ENCODE measurements at regions not wholly inside any gene's neighbourhood (a gene's known extent, or its start where the extent isn't known, plus 50 kb on each side); places are given as distances from the start of the nearest gene placed in this dataset.

- no peak for DNase-seq (ENCODE audit: low spot score)
These were observed 275.3 kb downstream of the HRH4 start for GRCh38 chr18:24735624-24736231.

GRCh38 chr18:24736662-24737330 is 276.4 kb downstream of the HRH4 start:
- no peak for DNase-seq (ENCODE audit: low spot score)

DNA sequence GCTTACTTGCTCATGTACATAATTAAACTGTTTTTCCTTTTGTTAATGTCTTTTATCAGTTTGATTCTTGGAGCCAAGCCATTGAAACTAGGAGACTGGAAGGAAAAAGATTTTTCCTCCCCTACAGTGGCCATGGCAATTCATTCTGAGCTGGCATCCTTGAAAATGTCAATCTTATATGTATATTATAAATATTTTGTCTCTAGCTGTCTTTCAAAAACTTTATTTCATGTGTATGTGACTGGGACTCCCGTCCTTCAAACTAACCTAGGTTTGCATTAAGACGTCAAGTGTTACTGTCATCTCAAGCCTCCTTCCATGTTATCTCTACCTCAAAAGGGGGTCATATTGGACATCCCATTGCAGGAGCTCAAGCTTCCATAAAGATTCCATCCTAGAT is 280.4 kb downstream of the HRH4 start:
- no peak for DNase-seq (ENCODE audit: low spot score)

DNA sequence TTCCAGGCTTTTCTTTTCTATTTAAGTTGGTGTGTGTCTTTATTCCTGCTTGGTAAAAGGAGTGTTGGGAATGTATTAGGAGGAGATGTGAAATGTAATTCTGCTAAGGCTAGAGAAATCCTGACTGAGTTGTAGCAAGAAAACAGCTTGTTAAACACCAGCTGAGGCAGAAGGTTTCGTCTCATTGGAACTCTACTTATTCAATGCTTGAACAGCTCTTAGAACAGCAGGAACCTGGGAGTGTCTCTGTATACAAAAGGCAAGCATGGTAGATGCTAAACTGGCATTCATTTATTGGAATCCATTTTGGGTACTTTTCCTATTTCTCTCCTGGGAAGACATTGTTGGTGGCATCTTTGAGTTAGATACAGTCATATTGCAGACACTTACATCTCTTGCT is 280.9 kb downstream of the HRH4 start:
- no peak for DNase-seq (ENCODE audit: low spot score)

- DNase-seq (ENCODE audit: low spot score) = no peak
These were observed 281.7 kb downstream of the HRH4 start for GRCh38 chr18:24741965-24742724.

DNA sequence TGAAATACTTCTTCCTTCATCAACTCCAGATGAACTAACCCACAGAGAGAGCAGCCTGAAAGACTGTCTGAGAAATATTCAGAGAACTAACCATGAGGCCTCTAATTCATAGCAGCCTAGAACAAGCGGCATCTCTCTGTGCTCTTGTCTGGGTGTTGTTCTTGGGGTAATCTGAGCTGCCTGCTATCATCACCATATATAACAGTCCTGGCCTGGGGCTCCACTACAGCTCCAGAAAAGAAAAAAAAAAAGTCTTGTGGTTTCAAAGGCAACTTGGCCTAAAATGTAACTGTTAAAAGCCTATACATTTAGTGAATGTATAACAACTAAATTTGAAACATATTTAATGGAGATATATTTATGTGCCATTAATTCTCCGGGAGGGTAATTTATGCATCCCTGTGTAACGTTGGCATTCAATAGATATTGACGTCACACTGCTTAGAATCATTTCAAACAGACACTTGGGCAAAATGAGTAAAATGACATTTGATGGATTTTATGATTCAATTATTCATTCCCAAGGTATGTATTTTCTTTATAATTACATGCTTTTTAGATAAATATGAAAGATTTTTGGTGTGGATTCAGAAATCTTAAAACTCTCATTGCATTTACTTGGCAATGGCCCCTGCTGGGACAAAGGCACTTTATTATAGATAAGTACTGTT is 294.3 kb downstream of the HRH4 start:
- no peak for DNase-seq (ENCODE audit: low spot score)

DNA sequence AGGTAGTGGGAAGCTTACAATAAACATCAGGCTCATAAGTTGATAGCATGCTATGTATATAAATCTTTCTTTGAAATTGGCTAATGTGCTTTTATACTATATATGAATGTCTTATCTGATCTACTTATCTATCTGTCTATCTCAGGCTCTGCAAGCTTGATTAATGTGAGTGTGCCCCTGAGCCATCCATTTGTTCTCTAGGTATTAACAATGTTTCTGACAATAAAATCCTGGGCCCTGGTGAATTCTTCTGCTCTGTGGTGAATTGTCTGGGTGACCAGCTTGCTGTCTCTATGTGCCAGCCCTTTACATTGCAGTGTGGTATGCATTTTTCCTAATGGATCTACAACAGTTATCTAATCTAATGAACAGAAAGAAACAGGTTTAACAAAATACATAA is 295.9 kb downstream of the HRH4 start:
- no peak for DNase-seq (ENCODE audit: low spot score)

- no peak for DNase-seq (ENCODE audit: low spot score)
These were observed 296.7 kb downstream of the HRH4 start for GRCh38 chr18:24757134-24757533.

- DNase-seq (ENCODE audit: low spot score) = no peak
These were observed 301.3 kb downstream of the HRH4 start for GRCh38 chr18:24761765-24762164.

DNA sequence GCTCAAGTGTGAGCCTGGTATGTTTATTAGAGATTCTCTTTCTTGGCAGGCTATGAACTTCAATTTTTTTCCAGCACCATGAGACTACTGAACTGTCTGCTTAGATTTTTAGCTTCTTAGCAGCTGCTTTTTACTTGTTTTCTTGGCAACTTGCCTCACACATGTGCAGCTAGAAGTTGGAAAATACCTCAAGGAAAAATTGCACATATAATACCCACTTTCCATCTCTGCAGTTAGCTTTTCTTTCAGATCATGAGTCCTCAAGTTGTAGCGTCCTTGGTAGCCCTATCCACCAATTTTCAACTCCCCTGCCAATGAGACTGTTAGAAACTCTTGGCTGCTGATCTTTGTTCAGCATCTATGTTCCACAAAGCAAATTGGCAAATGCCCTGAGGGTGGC is 302.1 kb downstream of the HRH4 start:
- DNase-seq (ENCODE audit: low spot score) = no peak

DNA sequence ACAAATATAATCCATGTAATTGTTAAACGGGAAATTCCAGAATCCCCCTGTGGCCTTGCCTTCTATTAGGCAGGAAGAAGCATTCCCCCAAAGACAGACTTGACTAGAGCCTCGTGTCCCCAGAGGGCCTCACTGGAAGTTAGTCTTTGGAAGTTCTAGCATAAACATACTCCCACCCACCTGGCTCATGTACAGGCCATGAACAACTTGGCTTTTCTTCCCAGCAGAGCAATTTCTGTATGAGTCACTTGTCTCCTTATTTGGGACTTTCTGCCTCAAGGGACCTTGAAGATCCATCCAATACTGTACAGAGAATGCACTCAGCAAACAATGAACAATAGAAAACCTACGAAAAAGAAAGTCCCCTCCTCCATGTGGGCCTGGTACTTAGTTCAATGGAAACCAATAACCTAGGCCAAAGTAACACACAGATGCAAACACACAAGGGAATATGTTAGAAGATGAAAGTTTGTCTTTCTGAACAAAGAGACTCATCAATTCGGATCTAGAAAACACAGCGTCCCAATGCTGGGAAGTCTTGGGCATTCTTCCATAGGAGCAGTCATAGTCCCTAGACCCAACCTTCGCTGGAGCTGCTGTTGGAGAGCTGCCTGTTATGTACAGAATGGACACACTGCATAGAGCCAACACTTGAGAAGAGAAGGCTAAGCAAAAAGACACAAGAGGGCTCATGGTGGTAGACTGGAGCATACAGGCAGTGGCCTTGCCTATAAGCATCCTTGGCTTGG is 303.5 kb downstream of the HRH4 start:
- no peak for DNase-seq (ENCODE audit: low spot score)

DNA sequence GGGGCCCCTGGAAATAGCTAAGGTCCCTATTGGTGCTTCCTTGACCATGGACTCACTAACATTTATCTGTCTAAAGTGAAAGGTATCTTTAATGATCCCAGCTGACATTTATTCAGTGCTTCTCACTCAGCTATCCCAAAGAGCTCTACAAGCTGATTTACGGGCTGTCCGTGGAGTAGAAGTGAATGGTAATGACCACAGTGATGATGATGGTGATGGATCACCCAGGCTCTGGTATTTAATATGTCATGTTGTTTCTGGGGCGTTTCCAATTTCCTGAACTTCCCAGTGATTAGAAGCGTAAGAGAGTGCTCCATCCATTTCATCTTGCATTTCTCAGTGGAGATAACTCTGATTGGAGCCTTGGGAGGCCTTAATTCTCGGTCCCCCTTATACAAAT is 304.3 kb downstream of the HRH4 start:
- DNase-seq (ENCODE audit: low spot score) = no peak

DNA sequence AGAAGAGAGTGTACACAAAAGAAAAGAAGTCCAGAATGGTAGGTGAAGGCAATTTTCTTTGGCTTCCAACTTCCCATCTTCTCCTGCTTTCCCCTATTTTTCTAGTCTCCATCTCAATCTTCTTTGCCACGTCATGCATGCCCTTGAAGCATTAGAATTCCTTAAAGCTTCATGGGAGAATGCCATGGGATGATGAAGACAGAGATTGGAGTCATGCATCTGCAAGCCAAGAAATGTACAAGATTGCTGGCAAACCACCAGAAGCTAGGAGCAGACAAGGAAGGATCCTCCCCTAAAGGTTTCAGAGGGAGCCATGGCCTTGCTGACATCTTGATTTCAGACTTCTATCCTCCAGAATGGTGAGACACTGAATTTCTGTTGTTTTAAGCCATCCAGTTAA is 305.9 kb downstream of the HRH4 start:
- DNase-seq (ENCODE audit: low spot score) = no peak

DNA sequence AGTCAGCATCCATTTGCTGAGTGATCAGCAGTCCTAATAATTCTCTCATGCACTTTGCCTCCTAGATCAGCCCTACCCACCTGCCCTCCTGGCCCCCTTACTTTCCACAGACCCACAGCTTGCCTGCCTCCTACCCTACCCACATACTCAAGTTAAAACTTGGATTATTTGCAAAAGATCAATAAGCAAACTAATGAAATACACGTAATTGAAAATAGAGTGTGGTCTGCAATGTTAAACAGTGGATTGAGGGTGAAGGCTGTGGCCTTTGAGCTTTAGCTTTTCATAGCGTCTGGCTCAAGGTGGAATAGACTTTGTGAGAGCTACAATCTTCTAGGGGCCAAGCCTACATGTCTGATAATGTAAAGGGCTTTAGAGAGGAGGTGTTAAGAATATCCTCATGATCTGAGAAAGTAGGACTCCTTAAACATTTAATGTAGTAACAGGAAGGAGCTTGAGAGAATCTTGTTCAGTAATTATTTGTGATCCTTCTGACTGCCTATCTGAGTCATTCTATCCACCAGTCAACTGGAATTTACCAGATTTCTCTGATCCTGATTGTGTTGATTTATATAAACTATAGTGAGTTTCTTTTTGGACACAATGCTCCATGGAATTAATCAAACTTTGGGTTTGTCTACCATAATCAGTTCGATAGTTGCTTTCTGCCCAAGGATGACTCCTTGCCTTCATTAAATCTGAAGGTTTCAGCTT is 310.0 kb downstream of the HRH4 start:
- DNase-seq (ENCODE audit: low spot score) = no peak

GRCh38 chr18:24771300-24771699 is 310.9 kb downstream of the HRH4 start:
- DNase-seq (ENCODE audit: low spot score) = no peak

- no peak for DNase-seq (ENCODE audit: low spot score)
These were observed 312.7 kb downstream of the HRH4 start for GRCh38 chr18:24773101-24773500.

- no peak for DNase-seq (ENCODE audit: low spot score)
These were observed 315.6 kb downstream of the HRH4 start for GRCh38 chr18:24776019-24776418.

DNA sequence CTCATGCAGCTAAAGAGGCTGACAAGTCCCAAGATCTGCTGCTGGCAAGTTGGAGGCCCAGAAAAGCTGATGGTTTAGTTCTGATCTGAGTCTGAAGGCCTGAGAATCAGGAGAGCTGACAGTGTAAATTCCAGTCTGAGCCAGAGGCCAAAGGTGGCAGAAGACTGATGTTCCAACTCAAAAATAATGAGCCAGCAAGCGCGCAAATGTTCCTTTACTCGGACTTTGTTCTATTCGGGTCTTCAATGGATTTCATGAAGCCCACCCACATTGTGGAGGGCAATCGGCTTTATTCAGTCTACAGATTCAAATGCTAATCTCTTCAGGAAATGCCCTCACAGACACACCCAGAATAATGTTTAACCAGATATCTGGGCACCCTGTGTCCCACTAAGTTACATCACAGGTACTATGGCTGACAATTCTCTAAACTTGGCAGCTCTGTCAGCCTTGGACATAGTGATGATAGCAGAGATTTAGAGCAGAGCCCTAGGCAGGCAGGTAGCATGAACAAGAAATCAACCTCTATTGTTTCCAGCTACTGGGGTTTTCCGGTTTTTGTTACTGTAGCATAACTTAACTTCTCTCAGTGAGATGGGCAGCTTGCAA is 318.5 kb downstream of the HRH4 start:
- DNase-seq (ENCODE audit: low spot score) = no peak

- DNase-seq (ENCODE audit: low spot score) = no peak
These were observed 322.1 kb downstream of the HRH4 start for GRCh38 chr18:24782566-24782965.

GRCh38 chr18:24785019-24785418 is 324.6 kb downstream of the HRH4 start:
- DNase-seq (ENCODE audit: low spot score) = no peak

GRCh38 chr18:24786027-24786426 is 325.6 kb downstream of the HRH4 start:
- DNase-seq (ENCODE audit: low spot score) = no peak

All from NAMALWA (cell line).